GM19395 (cell line): ENCODE measurements at regions not wholly inside any gene's neighbourhood (a gene's known extent, or its start where the extent isn't known, plus 50 kb on each side); places are given as distances from the start of the nearest gene placed in this dataset.
"Not testable (repeated sequence)": the region's sequence is repeated elsewhere in the genome, so short reads cannot be mapped to it uniquely, and the experiment has no call there.

Source experiments
- ATAC-seq: cut with Tn5 transposase; IDR thresholded peaks from one replicate; pipeline ENCODE4 v1.9.1; 2021; ENCODE audit warnings: mild to moderate bottlenecking, moderate library complexity; ENCODE audit not compliant: unreplicated experiment

DNA sequence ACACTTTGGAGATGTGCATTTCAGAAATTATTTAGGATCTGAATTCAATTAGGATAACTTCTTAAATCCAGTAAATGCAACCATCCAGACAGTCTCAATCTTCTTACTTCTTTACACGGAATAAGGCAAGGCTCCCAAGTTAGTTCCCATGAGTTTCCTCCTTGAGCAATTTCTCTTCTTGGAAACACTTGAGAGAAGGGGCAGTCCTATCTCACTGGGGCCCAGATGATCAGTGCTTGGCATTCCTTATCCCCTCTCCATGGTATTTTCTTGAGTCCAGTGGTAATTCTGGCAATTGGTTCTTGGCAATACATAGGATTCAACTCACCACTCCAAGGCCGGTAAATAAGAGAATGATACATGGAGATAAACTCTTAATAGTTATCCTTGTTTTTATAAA, 87.1 kb upstream of the PTHLH start:
- ATAC-seq: no peak

DNA sequence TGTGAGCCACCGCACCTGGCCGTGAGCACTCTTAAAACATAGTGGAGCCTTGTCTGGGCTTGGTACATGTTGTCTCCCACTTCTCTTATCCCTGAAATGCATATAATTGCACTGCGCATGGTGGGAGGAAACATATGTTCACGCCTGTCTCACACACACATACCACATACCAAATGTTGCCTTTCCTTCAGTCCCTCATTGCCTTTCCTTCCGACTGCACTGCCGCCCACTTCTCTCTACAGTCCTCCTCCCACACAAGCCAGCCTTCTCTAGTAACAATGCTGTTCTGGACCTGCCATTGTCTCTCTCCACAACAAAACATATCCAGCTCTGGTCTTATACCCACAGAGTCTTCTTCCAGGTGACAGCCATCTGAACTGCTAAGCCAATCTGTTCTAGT, 88.3 kb upstream of the PTHLH start:
- no peak for ATAC-seq

DNA sequence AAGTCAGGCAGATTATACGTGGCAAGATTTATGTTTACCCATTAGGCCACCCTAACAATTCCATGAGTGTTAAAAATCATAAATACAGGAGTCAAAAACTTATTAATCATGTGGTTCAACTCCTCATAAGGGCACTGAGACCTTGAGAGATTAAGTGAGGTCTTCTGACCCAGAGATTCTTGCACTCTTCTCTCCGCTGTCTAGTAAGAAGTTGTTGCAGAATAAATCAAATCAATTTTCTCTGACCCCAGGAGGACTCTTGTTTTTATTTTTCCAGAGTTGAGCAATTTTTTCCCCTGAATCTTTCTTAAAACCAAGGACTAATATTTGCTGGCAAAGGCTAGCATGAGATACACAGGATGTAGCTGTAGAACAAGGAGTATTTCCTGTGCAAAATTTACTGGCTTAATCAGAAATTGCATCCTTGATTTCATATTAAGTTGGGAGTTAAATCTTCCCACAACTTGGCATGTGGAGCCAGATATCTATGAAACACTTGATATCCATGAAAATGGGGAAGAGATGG, 90.9 kb upstream of the PTHLH start:
- ATAC-seq: no peak

DNA sequence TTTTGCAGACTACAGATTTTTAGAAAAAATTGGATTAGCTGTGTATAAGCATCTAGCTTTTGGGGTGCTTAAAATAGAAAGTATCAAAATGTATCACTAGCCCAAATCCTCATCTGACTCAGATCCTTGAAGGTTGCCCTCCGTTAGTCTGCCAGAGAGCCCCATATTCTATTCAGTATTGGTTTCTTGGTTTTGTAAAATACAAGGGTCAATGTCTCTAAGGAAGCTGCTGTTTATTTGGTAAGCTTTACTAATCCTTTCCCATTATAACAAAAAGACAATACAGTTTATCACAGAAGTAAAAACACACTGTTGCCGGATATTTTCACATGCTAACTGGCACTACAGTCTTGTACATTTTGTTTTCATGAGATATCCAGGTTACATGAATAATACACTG, 92.8 kb upstream of the PTHLH start:
- ATAC-seq: no peak

DNA sequence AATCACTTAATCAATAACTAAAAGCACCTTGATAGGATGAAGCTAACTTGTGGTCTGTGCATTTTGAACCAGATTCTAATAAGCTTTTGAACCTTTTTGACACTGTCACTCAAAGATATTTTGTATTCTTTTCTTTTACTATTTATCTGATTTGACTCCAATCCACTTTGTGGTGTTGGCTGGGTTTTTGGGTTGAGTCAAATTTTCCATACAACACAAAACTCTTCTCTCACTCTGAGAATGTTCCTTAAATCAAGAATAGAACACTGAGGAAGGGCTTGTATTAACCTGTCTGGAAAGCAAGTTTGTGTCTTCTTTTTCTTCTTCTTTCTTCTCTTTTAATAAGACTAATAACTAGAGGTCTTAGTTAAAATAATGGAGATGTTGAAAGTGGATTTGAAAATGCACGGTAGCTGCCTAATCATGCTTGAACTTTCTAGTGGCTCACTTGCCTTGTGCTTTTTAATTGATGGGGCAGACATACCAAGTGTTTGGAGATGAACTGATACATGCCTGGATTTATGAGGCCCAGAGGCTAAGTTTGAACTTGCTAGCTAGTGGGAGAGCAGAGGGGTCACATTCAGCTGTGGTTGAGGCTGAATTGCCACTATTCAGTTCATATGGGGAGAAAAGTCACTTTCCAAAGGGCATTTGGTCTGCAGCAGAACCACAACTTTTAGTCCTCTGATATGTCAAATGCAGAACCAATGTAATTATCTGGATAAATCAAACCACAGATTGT, 93.5 kb upstream of the PTHLH start:
- no peak for ATAC-seq

DNA sequence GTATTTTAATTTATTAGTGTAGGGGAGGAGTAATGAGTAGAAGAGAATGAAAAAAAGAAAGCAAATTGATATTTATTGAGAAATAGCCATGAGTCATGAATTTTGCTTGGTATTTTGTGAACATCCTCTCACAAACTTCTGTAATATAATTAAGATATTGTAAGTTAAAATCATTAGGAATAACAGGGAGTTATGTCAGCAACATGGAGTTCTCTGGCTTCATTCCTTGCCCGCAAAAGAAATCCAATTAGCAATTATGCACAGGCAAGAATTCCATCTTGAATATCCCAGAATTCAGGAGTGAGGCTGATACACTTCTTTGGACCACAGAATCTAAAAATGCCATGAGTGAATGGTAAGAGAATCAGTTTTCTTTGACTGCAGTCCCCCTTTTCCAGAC, 94.3 kb upstream of the PTHLH start:
- no peak for ATAC-seq

DNA sequence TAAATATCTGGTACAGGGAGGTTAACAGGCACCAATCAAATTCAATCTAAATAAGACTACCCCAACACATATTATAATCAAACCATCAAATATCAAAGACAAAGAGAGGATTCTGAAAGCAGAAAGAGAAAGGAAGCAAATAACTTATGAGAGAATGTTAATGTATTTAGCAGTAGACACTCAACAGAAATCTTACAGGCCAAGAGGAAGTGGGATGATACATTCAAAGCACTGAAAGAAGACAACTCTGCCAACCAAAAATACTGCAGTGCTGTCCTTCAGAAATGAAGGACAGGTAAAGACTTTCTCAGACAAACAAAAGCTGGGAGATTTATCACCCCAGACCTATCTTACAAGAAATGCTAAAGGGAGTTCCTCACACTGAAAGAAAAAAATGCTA, 95.9 kb upstream of the PTHLH start:
- no peak for ATAC-seq

DNA sequence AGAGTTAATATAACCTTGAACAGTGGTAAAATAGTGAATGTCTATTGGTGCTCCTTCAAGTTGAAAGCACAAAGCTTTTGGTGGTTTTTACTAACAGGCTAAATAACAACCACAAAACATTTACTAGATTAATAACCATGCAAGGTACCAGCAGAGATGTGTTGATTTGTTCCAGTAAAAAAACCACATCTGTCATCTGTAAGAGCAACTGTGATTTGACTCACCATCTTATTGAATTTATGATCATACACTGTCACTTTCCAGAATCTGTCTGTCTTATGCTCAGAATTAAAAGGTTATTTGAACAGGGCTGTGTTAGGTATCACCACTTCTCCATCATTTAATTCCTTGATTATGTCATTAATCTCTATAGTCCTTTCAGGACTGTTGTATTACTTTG, 107.0 kb upstream of the PTHLH start:
- no peak for ATAC-seq

DNA sequence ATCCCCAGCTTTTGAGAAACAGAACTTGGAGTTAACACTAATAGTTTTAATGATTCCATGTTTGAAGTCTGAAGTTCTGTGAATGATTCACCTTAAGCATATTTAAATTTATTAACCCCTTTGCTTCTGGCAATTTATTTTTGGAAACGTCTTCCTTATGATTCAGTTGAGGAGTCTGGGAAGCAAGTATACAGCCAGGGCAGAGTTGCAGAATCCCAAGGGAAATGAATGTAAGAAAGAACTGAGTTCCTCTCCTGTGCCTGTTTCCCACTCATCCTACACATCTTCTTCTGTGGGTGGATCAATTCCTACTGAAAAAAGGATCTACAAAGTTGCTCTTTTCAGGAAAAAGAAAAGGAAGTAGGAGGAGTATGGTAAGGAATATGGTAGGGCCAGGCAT, 108.2 kb upstream of the CCDC91 start:
- no peak for ATAC-seq

DNA sequence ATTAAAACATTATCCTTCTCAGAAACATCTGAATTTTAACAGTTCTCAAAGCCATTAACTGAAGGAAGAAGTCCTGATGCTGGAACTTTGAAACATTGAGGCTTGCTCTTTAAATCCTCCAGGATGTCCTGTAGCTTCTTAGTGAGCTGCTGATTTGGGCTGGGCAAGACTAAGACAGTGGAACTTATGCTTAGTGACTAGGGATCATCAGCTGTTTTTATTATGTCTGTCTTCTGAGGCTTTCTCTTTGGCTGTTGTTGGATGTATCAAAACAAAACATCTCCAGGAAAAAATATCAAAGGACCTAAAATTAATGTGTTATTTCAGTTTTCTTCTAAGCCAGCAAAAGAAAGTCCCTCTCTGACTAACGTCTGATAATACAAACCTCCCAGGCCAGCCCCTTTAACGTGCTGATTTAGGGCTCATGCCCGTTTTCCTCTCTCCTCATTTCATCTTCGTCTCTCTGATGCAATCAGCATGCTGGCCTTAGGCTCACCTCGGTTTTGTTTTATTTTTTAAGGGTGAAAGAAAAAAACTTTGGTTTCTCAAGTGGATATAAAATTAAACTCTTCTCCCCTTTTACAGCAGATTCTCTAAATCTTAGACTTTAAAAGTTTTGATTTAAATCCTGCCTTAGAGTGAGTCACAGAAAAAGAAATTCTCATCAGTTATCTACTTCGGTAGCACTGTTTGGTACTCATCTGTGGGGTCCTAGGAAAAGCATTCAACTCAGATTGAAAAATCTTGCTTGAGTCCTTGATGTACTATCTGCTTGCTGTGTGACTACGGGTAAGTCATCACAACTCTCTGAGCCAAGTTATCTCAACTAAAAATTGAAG, 106.2 kb upstream of the CCDC91 start:
- ATAC-seq: no peak

DNA sequence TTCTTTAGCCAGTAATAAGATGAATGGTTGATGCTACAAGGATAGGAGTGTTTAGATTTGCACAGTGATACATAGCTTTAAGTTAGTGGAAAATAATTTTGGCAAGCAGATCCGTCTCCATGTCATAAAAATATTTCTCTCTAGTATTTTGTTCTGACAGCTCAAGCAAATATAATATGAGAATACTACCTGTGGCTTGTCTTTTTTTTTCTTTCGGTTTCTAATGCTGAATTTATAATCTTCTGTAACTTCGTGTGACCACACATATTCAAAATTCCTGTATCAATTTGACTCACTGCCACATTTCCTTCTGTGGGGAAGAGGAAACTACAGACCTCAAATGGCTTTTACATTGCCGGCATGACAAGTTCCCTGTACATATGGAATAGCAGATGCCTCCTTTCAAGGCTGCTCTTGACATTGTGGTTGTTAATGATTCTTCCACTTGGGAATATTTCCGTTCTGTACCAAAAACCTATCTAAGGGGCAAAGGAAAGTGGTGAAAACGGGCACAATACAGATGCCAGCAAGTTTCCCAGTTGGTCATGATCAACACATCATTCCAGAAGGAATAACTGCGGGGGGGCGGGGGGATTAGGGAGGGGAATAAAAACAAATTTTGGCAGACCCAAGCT, 103.6 kb upstream of the CCDC91 start:
- ATAC-seq: peak; percentile 85

DNA sequence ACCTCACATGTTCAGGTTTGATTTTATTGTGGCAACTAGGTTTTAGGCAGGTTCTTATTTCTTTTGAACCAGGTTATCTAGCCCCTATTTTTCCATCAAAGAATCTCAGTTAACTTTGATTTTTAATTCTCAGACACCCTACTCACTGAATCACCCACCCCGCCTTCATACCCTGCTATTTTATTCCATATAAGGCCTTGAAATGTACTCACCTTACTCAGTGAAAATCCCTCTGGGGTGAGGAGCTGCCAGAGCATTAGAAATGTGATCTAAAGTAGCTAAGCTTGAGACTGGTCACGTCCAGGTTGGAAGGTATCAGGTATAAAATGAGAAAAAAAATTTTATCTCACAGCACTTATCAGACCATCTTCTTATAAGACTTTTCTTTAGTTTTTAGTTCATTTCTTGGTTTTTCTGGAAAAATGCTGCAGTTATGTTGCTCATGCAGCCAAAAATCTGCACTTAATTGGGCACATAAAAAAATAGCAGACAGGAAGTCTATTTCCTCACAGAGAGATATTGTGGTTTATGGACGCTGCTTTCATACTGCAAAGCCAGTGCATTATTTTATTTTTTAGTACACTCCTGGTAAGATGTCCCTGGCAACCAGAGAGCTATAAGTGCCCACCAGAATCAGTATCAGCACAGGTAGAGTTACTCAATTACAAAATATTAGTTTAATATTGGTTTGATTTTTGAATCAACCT, 101.5 kb upstream of the CCDC91 start:
- no peak for ATAC-seq

DNA sequence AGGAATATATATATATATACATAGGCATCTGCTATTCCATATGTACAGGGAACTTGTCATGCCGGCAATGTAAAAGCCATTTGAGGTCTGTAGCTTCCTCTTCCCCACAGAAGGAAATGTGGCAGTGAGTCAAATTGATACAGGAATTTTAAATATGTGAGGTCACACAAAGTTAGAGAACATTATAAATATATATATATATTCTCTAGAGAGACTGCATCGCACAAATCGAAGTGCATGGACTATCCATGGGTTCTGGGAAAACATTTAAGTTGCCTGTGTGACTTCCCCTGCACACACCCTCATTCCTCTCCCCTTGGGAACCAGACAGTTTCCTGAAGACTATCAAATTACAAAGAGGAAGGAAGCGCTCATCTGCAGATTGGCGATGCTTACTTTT, 100.9 kb upstream of the CCDC91 start:
- no peak for ATAC-seq

DNA sequence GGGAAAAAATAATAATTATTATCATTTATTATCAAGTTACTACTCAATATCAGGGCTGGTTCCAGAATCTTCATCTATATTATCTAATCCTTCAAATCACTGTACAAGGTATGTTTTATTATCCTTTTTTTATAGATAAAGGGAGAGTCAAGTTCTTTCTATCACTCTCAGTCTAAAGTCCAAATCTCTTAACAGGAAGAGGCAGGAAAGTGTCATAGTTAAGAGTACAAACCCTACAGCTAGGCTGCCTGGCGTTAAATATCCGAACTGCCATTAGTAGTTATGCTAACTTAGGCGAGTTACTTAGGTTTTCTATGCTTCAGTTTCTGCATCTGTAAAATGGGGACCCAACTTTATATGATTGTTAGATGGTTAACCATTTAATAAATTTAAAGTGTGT, 99.4 kb upstream of the CCDC91 start:
- ATAC-seq: no peak

DNA sequence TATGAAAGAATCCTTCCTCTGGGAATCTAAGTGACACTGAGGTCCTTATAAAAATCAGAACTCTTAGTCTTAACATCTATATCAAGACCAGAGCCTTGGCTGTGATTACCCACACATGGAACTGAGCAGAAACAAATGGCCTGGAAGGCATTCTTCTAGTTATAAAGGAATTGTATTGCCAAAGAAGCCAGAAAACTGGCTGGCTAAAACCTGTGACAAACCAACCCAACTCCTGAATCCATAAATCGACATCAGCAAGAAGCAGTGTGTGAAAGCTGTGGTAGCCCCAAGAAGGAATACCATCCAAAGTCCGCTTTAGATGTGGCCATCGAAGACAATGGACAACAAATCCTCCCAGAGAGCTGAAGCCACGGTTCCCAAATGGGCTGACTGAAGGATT, 97.9 kb upstream of the CCDC91 start:
- ATAC-seq: no peak

DNA sequence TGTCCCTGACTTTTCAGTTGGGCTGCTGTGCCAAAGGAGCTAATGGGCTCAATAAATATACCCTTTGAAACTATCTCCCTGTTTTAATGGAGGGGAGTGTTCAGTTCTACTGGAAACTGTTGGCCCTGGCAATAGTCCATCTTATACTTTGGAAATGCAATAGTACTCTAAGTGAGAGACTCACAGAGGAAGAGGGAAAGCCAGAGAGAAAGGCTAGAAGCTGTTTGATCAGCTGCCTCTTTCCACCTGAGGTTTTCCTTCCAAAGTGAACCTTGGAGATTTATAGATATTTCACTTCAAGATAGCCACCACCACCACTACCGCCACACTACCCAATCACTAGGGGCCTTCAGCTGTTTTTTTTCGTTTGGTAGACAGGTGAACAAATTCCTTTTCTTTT, 93.6 kb upstream of the CCDC91 start:
- ATAC-seq: no peak

DNA sequence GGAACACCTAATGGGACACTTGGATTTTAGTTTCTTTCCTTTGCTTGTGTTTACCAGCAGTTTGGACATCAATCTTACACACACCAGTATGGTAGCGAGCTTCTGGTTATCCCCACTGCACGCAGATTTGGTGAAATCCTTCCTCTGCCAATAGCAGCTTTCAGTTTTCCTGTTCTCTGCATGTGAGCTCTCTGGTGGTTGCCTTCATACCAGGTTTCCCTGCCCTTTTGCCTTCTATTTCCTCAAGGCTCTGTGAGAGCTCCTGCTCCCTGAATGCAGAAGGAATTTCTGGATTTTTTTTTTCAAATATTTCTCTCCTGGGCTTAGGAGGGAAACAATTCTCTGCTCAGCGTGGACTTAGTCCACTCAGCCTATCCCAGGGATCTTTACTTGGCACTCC, 93.0 kb upstream of the CCDC91 start:
- no peak for ATAC-seq

DNA sequence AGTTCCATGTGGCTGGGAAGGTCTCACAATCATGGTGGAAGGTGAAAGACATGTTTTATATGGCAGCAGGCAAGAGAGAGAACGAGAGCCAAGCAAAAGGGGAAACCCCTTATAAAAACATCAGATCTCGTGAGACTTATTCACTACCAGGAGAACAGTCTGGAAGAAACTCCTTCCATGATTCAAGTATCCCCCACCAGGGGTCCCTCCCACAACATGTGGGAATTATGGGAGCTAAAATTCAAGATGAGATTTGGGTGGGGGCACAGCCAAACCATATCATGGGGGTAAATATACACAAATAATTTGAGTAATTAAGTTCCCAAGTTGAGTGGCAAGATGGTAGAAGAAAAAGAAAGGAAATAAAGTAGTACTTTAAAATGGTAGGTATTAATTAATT, 91.0 kb upstream of the CCDC91 start:
- not testable (repeated sequence) for ATAC-seq

DNA sequence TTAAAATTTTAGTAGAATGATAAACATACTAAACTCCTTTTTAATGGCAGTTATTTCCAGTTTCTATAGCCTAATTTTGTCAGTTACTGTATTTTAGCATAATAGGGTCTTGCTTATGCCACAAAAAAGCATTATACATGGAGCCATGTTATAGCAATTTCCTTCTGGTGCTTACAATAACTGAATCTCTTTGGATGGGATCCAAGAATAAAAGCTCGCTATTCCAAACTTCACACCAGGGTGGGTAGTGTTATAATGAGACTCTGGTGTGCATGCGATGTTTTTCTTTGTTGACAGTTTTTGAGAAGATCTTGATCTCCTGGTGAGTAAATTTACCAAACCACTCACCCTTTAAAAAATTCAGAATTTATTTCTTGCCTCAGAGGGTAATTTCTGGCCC, 90.4 kb upstream of the CCDC91 start:
- ATAC-seq: no peak

DNA sequence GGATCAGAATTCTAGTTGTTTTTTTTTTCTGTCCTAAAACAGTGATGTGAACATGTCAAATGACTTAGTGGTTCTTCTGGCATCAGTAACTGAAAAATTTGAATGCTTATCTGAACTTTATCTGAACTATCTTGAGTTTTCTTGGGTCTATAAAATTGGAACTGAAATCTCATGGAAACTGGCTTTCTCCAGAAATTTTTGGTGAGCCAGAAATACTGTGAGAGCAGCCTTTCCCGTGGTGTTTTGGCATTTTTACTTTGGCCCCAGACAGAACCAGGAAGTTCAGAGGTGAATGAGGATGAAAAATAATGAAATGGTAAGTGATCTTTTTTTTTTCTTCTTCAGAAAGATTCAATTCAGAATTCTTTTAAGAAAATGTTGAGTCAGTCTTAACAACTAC, 89.5 kb upstream of the CCDC91 start:
- ATAC-seq: no peak

DNA sequence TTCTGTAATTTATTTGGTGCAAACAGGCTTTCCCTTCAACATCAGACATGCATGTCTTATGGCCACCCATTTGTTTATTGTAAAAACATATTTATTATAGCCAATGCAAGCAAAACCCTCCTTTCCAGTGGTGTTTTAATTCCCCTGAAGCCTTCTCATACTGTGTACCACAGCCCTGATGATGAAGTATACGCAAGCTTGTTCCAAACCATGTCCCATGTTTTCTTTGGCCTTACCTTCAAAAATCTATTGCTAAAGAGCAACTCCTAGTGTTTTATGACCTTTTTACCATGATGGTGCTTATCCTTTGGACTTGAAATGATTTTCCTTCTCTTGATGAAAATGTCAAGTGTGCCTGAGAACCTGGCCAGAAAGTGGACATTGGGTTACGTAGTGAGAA, 85.9 kb upstream of the CCDC91 start:
- ATAC-seq: no peak
